Prostate gland (tissue), 2 donors: ENCODE measurements at regions not wholly inside any gene's neighbourhood (a gene's known extent, or its start where the extent isn't known, plus 50 kb on each side); places are given as distances from the start of the nearest gene placed in this dataset.

Experiments
- POLR2A ChIP-seq: fragments of 450-650 bp; IDR thresholded peaks from one replicate; pipeline ENCODE4 v1.6.1; 2016; ENCODE audit warnings: antibody characterized with exemption, mild to moderate bottlenecking
- TF ChIP-seq, protein P1 (sequence below), 4 experiments: fragments of 200-600 bp in 2 of 4; fragments of 450-650 bp in 2 of 4; sonication (generic) in 2 of 4; IDR thresholded peaks; 1 replicate in 3 of 4; 2 replicates in 1 of 4; pipeline ENCODE4 v1.5.1; 2016 to 2019; ENCODE audit warnings: antibody characterized with exemption in 4 of 4, mild to moderate bottlenecking in 2 of 4, moderate library complexity in 2 of 4

DNA sequence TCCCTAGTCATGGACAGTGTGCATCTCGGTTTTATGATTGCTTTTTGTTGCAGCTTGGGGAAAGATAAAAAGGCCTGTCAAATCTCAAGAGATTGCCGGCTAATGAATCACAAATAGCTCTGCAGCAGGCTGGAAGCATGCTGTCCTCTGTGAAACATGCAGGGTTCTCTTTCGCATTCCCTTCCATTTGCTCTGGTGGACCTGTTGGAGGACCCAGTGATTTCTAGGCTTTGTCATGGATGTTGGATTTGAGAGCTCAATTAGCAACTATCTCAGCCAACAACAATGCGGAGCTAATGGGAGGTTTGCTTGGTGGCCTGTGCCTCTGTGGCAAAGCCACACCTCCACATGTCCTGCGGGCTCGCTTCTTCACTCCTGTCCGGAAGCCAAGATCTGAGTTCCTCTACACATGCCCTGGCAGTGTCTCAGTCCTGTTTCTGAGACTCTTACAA, 418.1 kb upstream of the ARGLU1 start:
- TF ChIP-seq, protein P1, sequence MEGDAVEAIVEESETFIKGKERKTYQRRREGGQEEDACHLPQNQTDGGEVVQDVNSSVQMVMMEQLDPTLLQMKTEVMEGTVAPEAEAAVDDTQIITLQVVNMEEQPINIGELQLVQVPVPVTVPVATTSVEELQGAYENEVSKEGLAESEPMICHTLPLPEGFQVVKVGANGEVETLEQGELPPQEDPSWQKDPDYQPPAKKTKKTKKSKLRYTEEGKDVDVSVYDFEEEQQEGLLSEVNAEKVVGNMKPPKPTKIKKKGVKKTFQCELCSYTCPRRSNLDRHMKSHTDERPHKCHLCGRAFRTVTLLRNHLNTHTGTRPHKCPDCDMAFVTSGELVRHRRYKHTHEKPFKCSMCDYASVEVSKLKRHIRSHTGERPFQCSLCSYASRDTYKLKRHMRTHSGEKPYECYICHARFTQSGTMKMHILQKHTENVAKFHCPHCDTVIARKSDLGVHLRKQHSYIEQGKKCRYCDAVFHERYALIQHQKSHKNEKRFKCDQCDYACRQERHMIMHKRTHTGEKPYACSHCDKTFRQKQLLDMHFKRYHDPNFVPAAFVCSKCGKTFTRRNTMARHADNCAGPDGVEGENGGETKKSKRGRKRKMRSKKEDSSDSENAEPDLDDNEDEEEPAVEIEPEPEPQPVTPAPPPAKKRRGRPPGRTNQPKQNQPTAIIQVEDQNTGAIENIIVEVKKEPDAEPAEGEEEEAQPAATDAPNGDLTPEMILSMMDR (IDR thresholded peaks at IDR 0.05), result no peak
- TF ChIP-seq POLR2A, result no peak
